HG02759 (cell line): ENCODE measurements at regions not wholly inside any gene's neighbourhood (a gene's known extent, or its start where the extent isn't known, plus 50 kb on each side); places are given as distances from the start of the nearest gene placed in this dataset.

Source experiments
- ATAC-seq: cut with Tn5 transposase; IDR thresholded peaks from one replicate; pipeline ENCODE4 v1.9.1; 2021; ENCODE audit warnings: mild to moderate bottlenecking, moderate library complexity; ENCODE audit not compliant: unreplicated experiment

- ATAC-seq = no peak
Measured at GRCh38 chr16:74035816-74036215, 260.8 kb upstream of the PSMD7 start.

GRCh38 chr16:74034862-74035261 is 261.8 kb upstream of the PSMD7 start:
- no peak for ATAC-seq

GRCh38 chr16:74034200-74034599 is 262.4 kb upstream of the PSMD7 start:
- ATAC-seq = no peak

GRCh38 chr16:74033441-74033995 is 263.1 kb upstream of the PSMD7 start:
- no peak for ATAC-seq

- ATAC-seq = no peak
Measured at GRCh38 chr16:74031551-74031950, 265.1 kb upstream of the PSMD7 start.

GRCh38 chr16:74030000-74030706 is 266.5 kb upstream of the PSMD7 start:
- no peak for ATAC-seq

- no peak for ATAC-seq
Measured at GRCh38 chr16:74029115-74029792, 267.4 kb upstream of the PSMD7 start.

GRCh38 chr16:74026373-74027281 is 270.0 kb upstream of the PSMD7 start:
- ATAC-seq = no peak

GRCh38 chr16:74024953-74025352 is 271.7 kb upstream of the PSMD7 start:
- no peak for ATAC-seq

- ATAC-seq = no peak
Measured at GRCh38 chr16:74020095-74020670, 276.4 kb upstream of the PSMD7 start.

GRCh38 chr16:74019612-74020011 is 277.0 kb upstream of the PSMD7 start:
- no peak for ATAC-seq

GRCh38 chr16:74015953-74016352 is 280.7 kb upstream of the PSMD7 start:
- no peak for ATAC-seq

- no peak for ATAC-seq
Measured at GRCh38 chr16:73998707-73999106, 297.9 kb upstream of the PSMD7 start.

- no peak for ATAC-seq
Measured at GRCh38 chr16:73997971-73998370, 298.6 kb upstream of the PSMD7 start.

GRCh38 chr16:73997340-73997711 is 299.3 kb upstream of the PSMD7 start:
- no peak for ATAC-seq

GRCh38 chr16:73996624-73997339 is 299.8 kb upstream of the PSMD7 start:
- no peak for ATAC-seq

- ATAC-seq = no peak
Measured at GRCh38 chr16:73993878-73994277, 302.7 kb upstream of the PSMD7 start.

GRCh38 chr16:73978407-73978784 is 318.2 kb upstream of the PSMD7 start:
- no peak for ATAC-seq

GRCh38 chr16:73976644-73977043 is 320.0 kb upstream of the PSMD7 start:
- no peak for ATAC-seq

- ATAC-seq = no peak
Measured at GRCh38 chr16:73973174-73973573, 323.4 kb upstream of the PSMD7 start.
